ENCODE measurements at regions not wholly inside any gene's neighbourhood (a gene's known extent, or its start where the extent isn't known, plus 50 kb on each side); places are given as distances from the start of the nearest gene placed in this dataset.
A peak's percentile ranks its signal among the peaks of the same experiment; 100 is the strongest.

GRCh38 chr10:36604316-36604715, 521.1 kb upstream of the ANKRD30A start:
- no peaks in the 10 kb centered on the region for H3K4me1 ChIP-seq
- DNase-seq (no peak), ATAC-seq (no peak), FAIRE-seq (no peak)
- intact Hi-C loops (cut with DNase I) = no loop called here
- no peak for TF ChIP-seq CTCF (IDR thresholded peaks at IDR 0.05)
- 61 to 64% methylated on average over 2 of the region's 2 CpGs for WGBS, 2 donors
- no peak overlapping the region for H3K27ac ChIP-seq
- H3K4me3 ChIP-seq = no peak overlapping the region
- H3K9me3 ChIP-seq = no peaks in the 10 kb centered on the region
- no peaks in the 10 kb centered on the region for H3K27me3 ChIP-seq
- H3K36me3 ChIP-seq = no peaks in the 10 kb centered on the region

GRCh38 chr10:36603688-36604087, 521.7 kb upstream of the ANKRD30A start:
- H3K9me3 ChIP-seq = no peaks in the 10 kb centered on the region
- H3K36me3 ChIP-seq = no peaks in the 10 kb centered on the region
- H3K4me3 ChIP-seq = no peak overlapping the region
- no peak overlapping the region for H3K27ac ChIP-seq
- H3K27me3 ChIP-seq = no peaks in the 10 kb centered on the region
- 82 to 90% methylated on average over 4 of the region's 4 CpGs for WGBS, 2 donors
- intact Hi-C loops (cut with DNase I) = no loop called here
- TF ChIP-seq CTCF (IDR thresholded peaks at IDR 0.05) = no peak
- ATAC-seq (no peak), DNase-seq (no peak), FAIRE-seq (no peak)
- H3K4me1 ChIP-seq = no peaks in the 10 kb centered on the region

GRCh38 chr10:36602374-36602773, 523.0 kb upstream of the ANKRD30A start:
- Histone ChIP-seq H3K36me3 (no peaks in the 10 kb centered on the region), H3K4me1 (no peaks in the 10 kb centered on the region), H3K27ac (no peak overlapping the region), H3K9me3 (no peaks in the 10 kb centered on the region), H3K27me3 (no peaks in the 10 kb centered on the region), H3K4me3 (no peak overlapping the region)
- 35 to 58% methylated on average over 4 of the region's 4 CpGs for WGBS, 2 donors
- ATAC-seq (peak in 1 of 4 donors; percentile 45), FAIRE-seq (no peak), DNase-seq (no peak)
- TF ChIP-seq CTCF (IDR thresholded peaks at IDR 0.05) = no peak
- intact Hi-C loops (cut with DNase I) = no loop called here

- FAIRE-seq (no peak), DNase-seq (no peak), ATAC-seq (no peak)
- no peak for TF ChIP-seq CTCF (IDR thresholded peaks at IDR 0.05)
- Histone ChIP-seq H3K4me3 (no peak overlapping the region), H3K36me3 (no peaks in the 10 kb centered on the region), H3K27ac (no peak overlapping the region), H3K27me3 (no peaks in the 10 kb centered on the region), H3K4me1 (no peaks in the 10 kb centered on the region), H3K9me3 (no peaks in the 10 kb centered on the region)
- 37 to 44% methylated on average over 3 of the region's 3 CpGs for WGBS, 2 donors
- intact Hi-C loops (cut with DNase I) = no loop called here
These were observed 527.6 kb upstream of the ANKRD30A start for GRCh38 chr10:36597756-36598320.

- intact Hi-C loops (cut with DNase I) = no loop called here
These were observed 532.4 kb upstream of the ANKRD30A start for GRCh38 chr10:36592964-36593363.

More at GRCh38 chr10:36592964-36593363, 532.4 kb upstream of the ANKRD30A start:
- H3K27me3 ChIP-seq = no peaks in the 10 kb centered on the region
- no peak for DNase-seq
- no peaks in the 10 kb centered on the region for H3K36me3 ChIP-seq
- no peaks in the 10 kb centered on the region for H3K4me1 ChIP-seq
- H3K9me3 ChIP-seq = no peaks in the 10 kb centered on the region
- ATAC-seq = no peak
- 57 to 83% methylated on average over 5 of the region's 5 CpGs for WGBS, 2 donors
- FAIRE-seq = no peak
- H3K27ac ChIP-seq = no peak overlapping the region
- no peak for TF ChIP-seq CTCF (IDR thresholded peaks at IDR 0.05)
- H3K4me3 ChIP-seq = no peak overlapping the region
